PC-9 (cell line): ENCODE measurements at regions not wholly inside any gene's neighbourhood (a gene's known extent, or its start where the extent isn't known, plus 50 kb on each side); places are given as distances from the start of the nearest gene placed in this dataset.
"Not testable (repeated sequence)": the region's sequence is repeated elsewhere in the genome, so short reads cannot be mapped to it uniquely, and the experiment has no call there.

Experiments
- EZH2 ChIP-seq: fragments of 200-600 bp; sonication (generic); IDR thresholded peaks from 2 replicates; pipeline ENCODE4 v1.8.0; 2017; ENCODE audit warnings: antibody characterized with exemption, low read depth
- TF ChIP-seq, protein P1 (sequence below): fragments of 200-600 bp; sonication (generic); conservative IDR thresholded peaks from 2 replicates; pipeline ENCODE4 v1.6.1; 2017; ENCODE audit warnings: mixed run types, antibody characterized with exemption, mild to moderate bottlenecking, moderate library complexity

DNA sequence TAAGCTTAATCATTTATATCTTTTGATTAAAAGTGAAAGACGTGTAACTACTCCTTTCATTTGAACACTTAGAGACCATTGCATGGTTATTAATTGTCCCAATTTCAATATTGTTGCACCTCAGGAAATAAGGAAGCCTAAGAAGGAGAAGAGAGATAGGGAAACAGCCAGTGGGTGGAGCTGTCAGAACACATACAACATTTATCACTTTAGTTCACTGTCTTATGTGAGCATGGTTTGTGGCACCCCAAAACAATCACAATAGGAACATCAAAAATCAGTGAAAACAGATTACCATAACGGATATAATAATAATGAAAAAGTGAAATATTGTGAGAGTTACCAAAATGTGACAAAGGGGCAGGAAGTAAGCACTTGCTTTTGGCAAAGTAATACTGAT lies 689.9 kb downstream of the TTLL7 start:
- TF ChIP-seq, protein P1, sequence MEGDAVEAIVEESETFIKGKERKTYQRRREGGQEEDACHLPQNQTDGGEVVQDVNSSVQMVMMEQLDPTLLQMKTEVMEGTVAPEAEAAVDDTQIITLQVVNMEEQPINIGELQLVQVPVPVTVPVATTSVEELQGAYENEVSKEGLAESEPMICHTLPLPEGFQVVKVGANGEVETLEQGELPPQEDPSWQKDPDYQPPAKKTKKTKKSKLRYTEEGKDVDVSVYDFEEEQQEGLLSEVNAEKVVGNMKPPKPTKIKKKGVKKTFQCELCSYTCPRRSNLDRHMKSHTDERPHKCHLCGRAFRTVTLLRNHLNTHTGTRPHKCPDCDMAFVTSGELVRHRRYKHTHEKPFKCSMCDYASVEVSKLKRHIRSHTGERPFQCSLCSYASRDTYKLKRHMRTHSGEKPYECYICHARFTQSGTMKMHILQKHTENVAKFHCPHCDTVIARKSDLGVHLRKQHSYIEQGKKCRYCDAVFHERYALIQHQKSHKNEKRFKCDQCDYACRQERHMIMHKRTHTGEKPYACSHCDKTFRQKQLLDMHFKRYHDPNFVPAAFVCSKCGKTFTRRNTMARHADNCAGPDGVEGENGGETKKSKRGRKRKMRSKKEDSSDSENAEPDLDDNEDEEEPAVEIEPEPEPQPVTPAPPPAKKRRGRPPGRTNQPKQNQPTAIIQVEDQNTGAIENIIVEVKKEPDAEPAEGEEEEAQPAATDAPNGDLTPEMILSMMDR: not testable (repeated sequence)
- TF ChIP-seq EZH2: not testable (repeated sequence)
